GM18517 (cell line): ENCODE measurements at regions not wholly inside any gene's neighbourhood (a gene's known extent, or its start where the extent isn't known, plus 50 kb on each side); places are given as distances from the start of the nearest gene placed in this dataset.

Source experiments
- ATAC-seq: cut with Tn5 transposase; IDR thresholded peaks from one replicate; pipeline ENCODE4 v1.9.1; 2021; ENCODE audit warnings: mild to moderate bottlenecking, moderate library complexity; ENCODE audit not compliant: unreplicated experiment

- ATAC-seq = no peak
These were observed 626.3 kb downstream of the TBC1D22A start for GRCh38 chr22:47388778-47389177.

GRCh38 chr22:47388331-47388730, 625.9 kb downstream of the TBC1D22A start:
- no peak for ATAC-seq

- no peak for ATAC-seq
These were observed 624.5 kb downstream of the TBC1D22A start for GRCh38 chr22:47386812-47387510.

GRCh38 chr22:47384977-47385376, 622.5 kb downstream of the TBC1D22A start:
- ATAC-seq = no peak

- ATAC-seq = no peak
These were observed 619.9 kb downstream of the TBC1D22A start for GRCh38 chr22:47382164-47382890.

- no peak for ATAC-seq
These were observed 618.8 kb downstream of the TBC1D22A start for GRCh38 chr22:47381240-47381639.

GRCh38 chr22:47380692-47381091, 618.2 kb downstream of the TBC1D22A start:
- ATAC-seq = no peak

GRCh38 chr22:47379037-47379436, 616.6 kb downstream of the TBC1D22A start:
- ATAC-seq = no peak

- ATAC-seq = no peak
These were observed 615.6 kb downstream of the TBC1D22A start for GRCh38 chr22:47377926-47378560.

GRCh38 chr22:47376901-47377505, 614.6 kb downstream of the TBC1D22A start:
- ATAC-seq = no peak

- ATAC-seq = no peak
These were observed 613.9 kb downstream of the TBC1D22A start for GRCh38 chr22:47376322-47376700.

GRCh38 chr22:47375621-47376321, 613.3 kb downstream of the TBC1D22A start:
- ATAC-seq = no peak

- no peak for ATAC-seq
These were observed 612.6 kb downstream of the TBC1D22A start for GRCh38 chr22:47374901-47375575.

- ATAC-seq = no peak
These were observed 611.9 kb downstream of the TBC1D22A start for GRCh38 chr22:47374273-47374771.

- ATAC-seq = no peak
These were observed 611.3 kb downstream of the TBC1D22A start for GRCh38 chr22:47373648-47374272.

GRCh38 chr22:47372596-47373385, 610.3 kb downstream of the TBC1D22A start:
- no peak for ATAC-seq

GRCh38 chr22:47372111-47372581, 609.7 kb downstream of the TBC1D22A start:
- no peak for ATAC-seq

- ATAC-seq = no peak
These were observed 609.0 kb downstream of the TBC1D22A start for GRCh38 chr22:47371263-47372090.
